NT2/D1 (cell line): ENCODE measurements at regions not wholly inside any gene's neighbourhood (a gene's known extent, or its start where the extent isn't known, plus 50 kb on each side); places are given as distances from the start of the nearest gene placed in this dataset.

Source experiments
- DNase-seq: peaks from one replicate; pipeline ENCODE4 v3.0.0-alpha.2; 2011; ENCODE audit warnings: low read depth, low spot score
- H3K27me3 ChIP-seq: 2 replicates; pipeline ENCODE4 v1.6.0; 2011; ENCODE audit warnings: mild to moderate bottlenecking; ENCODE audit not compliant: insufficient read length, insufficient read depth
- H3K36me3 ChIP-seq: 2 replicates; pipeline ENCODE4 v1.6.1; 2011; ENCODE audit warnings: mild to moderate bottlenecking, low read length, mixed read lengths; ENCODE audit not compliant: insufficient read depth, insufficient read length
- H3K4me1 ChIP-seq: 2 replicates; pipeline ENCODE4 v1.5.1; 2011; ENCODE audit not compliant: insufficient read depth, insufficient read length
- H3K4me3 ChIP-seq: 2 replicates; pipeline ENCODE4 v1.5.1; 2011; ENCODE audit warnings: low read depth; ENCODE audit not compliant: insufficient read length
- H3K9ac ChIP-seq: 2 replicates; pipeline ENCODE4 v1.6.0; 2011; ENCODE audit warnings: low read depth; ENCODE audit not compliant: insufficient read length
- H3K9me3 ChIP-seq: 2 replicates; pipeline ENCODE4 v1.5.1; 2011; ENCODE audit warnings: mild to moderate bottlenecking, low read length; ENCODE audit not compliant: insufficient read depth
- SUZ12 ChIP-seq: IDR thresholded peaks from 2 replicates; pipeline ENCODE4 v1.6.1; 2011; ENCODE audit not compliant: insufficient read length, insufficient read depth; ENCODE audit errors: extremely low read depth
- YY1 ChIP-seq: IDR thresholded peaks from 2 replicates; pipeline ENCODE4 v1.6.1; 2011; ENCODE audit not compliant: insufficient read length, insufficient read depth
- ZNF274 ChIP-seq: IDR thresholded peaks from 2 replicates; pipeline ENCODE4 v1.6.1; 2011; ENCODE audit warnings: mild to moderate bottlenecking, low read depth, low read length

DNA sequence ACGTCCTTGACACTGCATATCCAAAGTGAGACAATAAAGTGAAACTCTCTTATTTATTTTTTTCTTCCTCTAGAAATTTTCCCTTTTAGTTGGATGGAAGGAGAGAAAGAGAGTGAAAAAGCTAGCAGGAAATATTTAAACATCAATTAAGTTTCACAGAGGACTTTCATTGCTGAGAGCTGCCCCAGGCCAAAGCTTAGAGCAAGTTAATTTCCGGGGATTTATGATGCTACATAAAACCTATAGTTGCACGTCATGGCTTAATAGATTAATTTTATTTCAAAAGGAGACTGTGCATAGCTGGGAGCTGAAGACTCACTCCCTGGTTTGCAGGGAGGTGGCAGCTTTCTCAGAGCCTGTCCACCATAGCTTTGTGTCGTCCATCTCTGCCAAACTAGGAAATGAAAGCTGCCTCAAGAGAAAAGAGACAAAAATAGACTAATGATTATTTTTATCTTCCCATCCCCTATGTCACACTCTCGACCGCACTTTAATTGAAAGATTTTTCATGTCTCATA, 323.3 kb upstream of the RAB6C start:
- H3K4me1 ChIP-seq, result peaks cover 3% of the 10 kb centered on the region
- no peaks in the 10 kb centered on the region for H3K27me3 ChIP-seq
- no peak for DNase-seq
- H3K9me3 ChIP-seq, result no peaks in the 10 kb centered on the region
- no peak overlapping the region for H3K9ac ChIP-seq
- no peak overlapping the region for H3K4me3 ChIP-seq
- TF ChIP-seq ZNF274 (no peak), SUZ12 (no peak), YY1 (no peak)
- H3K36me3 ChIP-seq, result no peaks in the 10 kb centered on the region

- no peak overlapping the region for H3K9ac ChIP-seq
- no peaks in the 10 kb centered on the region for H3K9me3 ChIP-seq
- H3K27me3 ChIP-seq, result no peaks in the 10 kb centered on the region
- H3K4me1 ChIP-seq, result no peaks in the 10 kb centered on the region
- no peak for DNase-seq
- H3K36me3 ChIP-seq, result no peaks in the 10 kb centered on the region
- TF ChIP-seq SUZ12, result no peak
- no peak for TF ChIP-seq ZNF274
- TF ChIP-seq YY1, result no peak
- H3K4me3 ChIP-seq, result no peak overlapping the region
These were observed 321.0 kb upstream of the RAB6C start for GRCh38 chr2:129658430-129658829.

DNA sequence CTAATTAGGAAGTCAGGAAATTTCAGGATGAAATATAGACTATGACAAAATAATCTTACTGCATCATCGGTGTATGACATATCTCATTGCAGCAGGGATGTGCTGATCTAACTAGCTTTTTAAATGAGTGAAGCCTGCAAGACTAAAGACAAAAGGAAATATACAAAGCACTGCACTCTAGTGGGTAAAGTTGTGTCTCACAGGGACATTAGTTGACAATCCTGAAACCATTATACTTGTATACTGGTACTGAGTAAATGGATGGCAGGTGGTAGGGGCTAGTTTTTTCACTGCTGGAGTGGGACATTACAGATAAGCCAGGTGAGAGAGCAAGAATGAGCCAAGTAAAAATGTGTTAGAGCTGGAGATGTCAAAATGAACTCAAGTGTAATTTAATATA, 317.5 kb upstream of the RAB6C start:
- H3K9me3 ChIP-seq, result no peaks in the 10 kb centered on the region

GRCh38 chr2:129667577-129667976, 311.9 kb upstream of the RAB6C start:
- Histone ChIP-seq H3K9me3 (no peaks in the 10 kb centered on the region), H3K27me3 (no peaks in the 10 kb centered on the region), H3K9ac (no peak overlapping the region), H3K36me3 (no peaks in the 10 kb centered on the region), H3K4me1 (no peaks in the 10 kb centered on the region), H3K4me3 (no peak overlapping the region)
- TF ChIP-seq ZNF274 (no peak), YY1 (no peak), SUZ12 (no peak)
- no peak for DNase-seq

More for the DNA sequence above, 317.5 kb upstream of the RAB6C start:
- TF ChIP-seq ZNF274 (no peak), YY1 (no peak), SUZ12 (no peak)
- Histone ChIP-seq H3K4me1 (no peaks in the 10 kb centered on the region), H3K9ac (no peak overlapping the region), H3K27me3 (no peaks in the 10 kb centered on the region), H3K36me3 (no peaks in the 10 kb centered on the region), H3K4me3 (no peak overlapping the region)
- DNase-seq, result no peak

GRCh38 chr2:129672521-129672920, 306.9 kb upstream of the RAB6C start:
- Histone ChIP-seq H3K36me3 (no peaks in the 10 kb centered on the region), H3K9ac (no peak overlapping the region), H3K4me3 (no peak overlapping the region), H3K4me1 (peaks cover 3% of the 10 kb centered on the region), H3K27me3 (no peaks in the 10 kb centered on the region), H3K9me3 (no peaks in the 10 kb centered on the region)
- DNase-seq, result no peak
- no peak for TF ChIP-seq YY1
- TF ChIP-seq SUZ12, result no peak
- no peak for TF ChIP-seq ZNF274

DNA sequence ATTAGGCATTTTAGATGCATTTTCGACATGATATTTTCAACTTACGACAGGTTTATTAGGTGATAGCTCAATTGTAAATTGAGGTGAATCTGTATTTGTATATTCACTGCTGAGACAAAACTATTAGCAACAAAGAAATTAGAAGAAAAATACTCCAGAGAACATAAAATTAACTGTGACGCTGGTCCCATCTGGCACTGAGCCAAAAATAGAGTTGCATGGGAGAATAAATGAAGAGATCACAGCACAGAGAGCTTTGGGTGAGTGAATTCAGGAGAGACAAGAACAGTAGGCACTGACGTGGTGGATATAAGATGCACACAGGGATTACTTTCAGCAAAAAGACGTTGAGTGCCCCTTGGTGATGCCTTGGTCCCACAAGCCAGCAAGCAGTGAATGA, 306.2 kb upstream of the RAB6C start:
- Histone ChIP-seq H3K9ac (no peak overlapping the region), H3K36me3 (no peaks in the 10 kb centered on the region), H3K4me1 (peaks cover 3% of the 10 kb centered on the region), H3K9me3 (no peaks in the 10 kb centered on the region), H3K4me3 (no peak overlapping the region), H3K27me3 (no peaks in the 10 kb centered on the region)
- no peak for DNase-seq
- TF ChIP-seq ZNF274 (no peak), SUZ12 (no peak), YY1 (no peak)

- Histone ChIP-seq H3K9me3 (no peaks in the 10 kb centered on the region), H3K9ac (no peak overlapping the region), H3K4me3 (no peak overlapping the region), H3K4me1 (peaks cover 3% of the 10 kb centered on the region), H3K27me3 (no peaks in the 10 kb centered on the region), H3K36me3 (no peaks in the 10 kb centered on the region)
- TF ChIP-seq YY1 (no peak), ZNF274 (no peak), SUZ12 (no peak)
- no peak for DNase-seq
These were observed 305.4 kb upstream of the RAB6C start for GRCh38 chr2:129673847-129674711.
